Suprapubic skin (tissue), 4 donors: ENCODE measurements at regions not wholly inside any gene's neighbourhood (a gene's known extent, or its start where the extent isn't known, plus 50 kb on each side); places are given as distances from the start of the nearest gene placed in this dataset.
"Not testable (repeated sequence)": the region's sequence is repeated elsewhere in the genome, so short reads cannot be mapped to it uniquely, and the experiment has no call there.

Experiments used
- DNase-seq, 2 donors: peaks; one replicate each; pipeline ENCODE4 v3.0.0-alpha.2; 2019; ENCODE audit warnings: low spot score in 2 of 2
- H3K27ac ChIP-seq: fragments of 200-600 bp; sonication (generic); one replicate; pipeline ENCODE4 v1.5.1; 2019
- H3K27me3 ChIP-seq: fragments of 200-600 bp; sonication (generic); one replicate; pipeline ENCODE4 v1.5.1; 2019
- H3K36me3 ChIP-seq: fragments of 200-600 bp; sonication (generic); one replicate; pipeline ENCODE4 v1.5.1; 2019
- H3K4me1 ChIP-seq: fragments of 200-600 bp; sonication (generic); one replicate; pipeline ENCODE4 v1.5.1; 2019
- H3K4me3 ChIP-seq: fragments of 200-600 bp; sonication (generic); one replicate; pipeline ENCODE4 v1.5.1; 2019; ENCODE audit warnings: mild to moderate bottlenecking
- H3K9me3 ChIP-seq: fragments of 200-600 bp; sonication (generic); one replicate; pipeline ENCODE4 v1.5.1; 2019
- CTCF ChIP-seq, 2 donors: fragments of 200-600 bp in 1 of 2; fragments of 450-650 bp in 1 of 2; sonication (generic) in 1 of 2; IDR thresholded peaks; one replicate each; pipeline ENCODE4 v1.5.1; 2016 to 2019; ENCODE audit warnings: antibody characterized with exemption in 2 of 2, mild to moderate bottlenecking in 1 of 2, moderate library complexity in 1 of 2
- EP300 ChIP-seq: sonication (generic); formaldehyde crosslinking; IDR thresholded peaks from one replicate; pipeline ENCODE4 v1.6.1; 2017; ENCODE audit warnings: antibody characterized with exemption
- POLR2A ChIP-seq, 2 donors: fragments of 450-650 bp; IDR thresholded peaks; one replicate each; pipeline ENCODE4 v1.6.1; 2017; ENCODE audit warnings: antibody characterized with exemption in 2 of 2, mild to moderate bottlenecking in 2 of 2, moderate library complexity in 2 of 2
- POLR2AphosphoS5 ChIP-seq, 3 donors: sonication (generic); formaldehyde crosslinking; IDR thresholded peaks; one replicate each; pipeline ENCODE4 v1.6.1; 2017; ENCODE audit warnings: antibody characterized with exemption in 3 of 3
- WGBS: methylation state at CpG from one replicate; pipeline ENCODE4 v1.1.5; 2018; 5-methylcytosine and 5-hydroxymethylcytosine counted together

GRCh38 chr5:104327801-104328200, 765.2 kb upstream of the NUDT12 start:
- no peaks in the 10 kb centered on the region for H3K4me1 ChIP-seq
- TF ChIP-seq EP300, result no peak
- TF ChIP-seq POLR2AphosphoS5 (IDR thresholded peaks at IDR 0.05), result no peak
- no peak for TF ChIP-seq CTCF (IDR thresholded peaks at IDR 0.05)
- TF ChIP-seq POLR2A (IDR thresholded peaks at IDR 0.05), result no peak
- H3K27ac ChIP-seq, result no peak overlapping the region
- DNase-seq, result no peak
- H3K9me3 ChIP-seq, result no peaks in the 10 kb centered on the region
- WGBS, result 44% methylated on average over 1 of the region's 1 CpG
- H3K27me3 ChIP-seq, result no peaks in the 10 kb centered on the region
- H3K4me3 ChIP-seq, result no peak overlapping the region
- no peaks in the 10 kb centered on the region for H3K36me3 ChIP-seq

DNA sequence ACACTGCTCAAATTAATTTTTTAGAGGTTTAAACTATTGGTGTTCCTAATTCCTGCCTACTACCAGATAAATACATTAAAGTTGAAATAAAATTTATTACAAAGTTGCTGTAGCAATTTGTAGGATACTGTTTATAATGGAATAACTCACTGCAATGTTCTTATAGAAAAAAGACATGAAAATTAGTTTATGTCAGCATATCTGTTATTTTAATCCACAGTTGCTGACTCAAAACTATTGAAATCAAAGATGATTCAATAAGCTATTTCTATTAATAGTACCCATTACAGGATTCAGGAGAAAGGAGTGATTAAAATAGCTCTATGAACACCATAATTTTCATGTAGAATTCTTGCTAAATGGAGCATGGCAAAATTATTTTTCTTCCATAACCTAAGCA, 764.4 kb upstream of the NUDT12 start:
- no peaks in the 10 kb centered on the region for H3K9me3 ChIP-seq
- no peak overlapping the region for H3K4me3 ChIP-seq
- H3K27ac ChIP-seq, result no peak overlapping the region
- DNase-seq, result no peak
- TF ChIP-seq POLR2AphosphoS5 (IDR thresholded peaks at IDR 0.05) (no peak), EP300 (no peak), POLR2A (IDR thresholded peaks at IDR 0.05) (no peak), CTCF (IDR thresholded peaks at IDR 0.05) (no peak)
- H3K4me1 ChIP-seq, result no peaks in the 10 kb centered on the region
- no peaks in the 10 kb centered on the region for H3K27me3 ChIP-seq
- no peaks in the 10 kb centered on the region for H3K36me3 ChIP-seq

DNA sequence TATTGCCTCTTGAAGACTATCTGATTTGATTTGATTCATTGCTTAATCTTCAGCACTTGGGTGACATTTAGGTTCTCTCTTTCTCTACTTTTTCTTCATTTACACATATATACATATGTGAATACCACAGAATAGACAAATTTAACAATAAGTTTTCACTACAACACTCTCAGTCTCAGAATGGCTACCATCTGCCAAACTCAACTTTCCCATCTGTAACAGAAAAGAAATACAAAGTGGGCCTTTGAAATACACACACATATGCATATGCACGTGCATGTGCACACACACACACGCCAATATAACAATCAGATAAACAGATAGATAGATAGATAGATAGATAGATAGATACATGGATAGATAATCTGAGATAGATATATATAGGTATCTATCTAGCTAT, 762.8 kb upstream of the NUDT12 start:
- H3K27me3 ChIP-seq, result no peaks in the 10 kb centered on the region
- 92% methylated on average over 2 of the region's 2 CpGs for WGBS
- H3K4me1 ChIP-seq, result no peaks in the 10 kb centered on the region
- no peak overlapping the region for H3K4me3 ChIP-seq
- no peak overlapping the region for H3K27ac ChIP-seq
- DNase-seq, result no peak
- H3K9me3 ChIP-seq, result no peaks in the 10 kb centered on the region
- TF ChIP-seq CTCF (IDR thresholded peaks at IDR 0.05) (no peak), EP300 (no peak), POLR2A (IDR thresholded peaks at IDR 0.05) (no peak), POLR2AphosphoS5 (IDR thresholded peaks at IDR 0.05) (no peak)
- no peaks in the 10 kb centered on the region for H3K36me3 ChIP-seq

- H3K27ac ChIP-seq, H3K9me3 ChIP-seq, H3K36me3 ChIP-seq, H3K4me1 ChIP-seq, H3K4me3 ChIP-seq, H3K27me3 ChIP-seq, DNase-seq: not testable (repeated sequence)
Measured at GRCh38 chr5:104316676-104317075, 754.1 kb upstream of the NUDT12 start.

DNA sequence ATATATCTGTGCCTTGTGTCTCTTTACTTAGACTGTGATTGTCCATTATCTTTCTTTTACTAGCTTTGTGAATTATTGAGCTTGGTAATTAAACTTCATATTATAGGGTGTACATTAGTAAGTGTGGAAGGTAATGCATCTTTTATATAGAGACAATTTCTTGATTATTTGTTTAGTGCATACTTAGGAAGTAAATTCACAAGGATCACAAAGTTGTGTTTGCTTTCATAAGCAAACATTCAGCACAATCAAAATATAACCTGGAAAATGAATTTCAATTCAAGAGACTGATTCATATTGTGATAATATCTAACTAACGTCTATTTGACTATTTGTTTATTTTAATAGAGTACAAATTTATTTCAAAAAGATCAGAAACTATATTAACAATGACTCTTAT, 749.9 kb upstream of the NUDT12 start:
- Histone ChIP-seq H3K27ac (no peak overlapping the region), H3K9me3 (peaks cover 2% of the 10 kb centered on the region), H3K27me3 (no peaks in the 10 kb centered on the region), H3K4me1 (no peaks in the 10 kb centered on the region), H3K36me3 (no peaks in the 10 kb centered on the region), H3K4me3 (no peak overlapping the region)
- 41% methylated on average over 1 of the region's 1 CpG for WGBS
- DNase-seq, result no peak
- TF ChIP-seq POLR2A (IDR thresholded peaks at IDR 0.05), result no peak
- TF ChIP-seq POLR2AphosphoS5 (IDR thresholded peaks at IDR 0.05), result no peak
- no peak for TF ChIP-seq CTCF (IDR thresholded peaks at IDR 0.05)
- no peak for TF ChIP-seq EP300

DNA sequence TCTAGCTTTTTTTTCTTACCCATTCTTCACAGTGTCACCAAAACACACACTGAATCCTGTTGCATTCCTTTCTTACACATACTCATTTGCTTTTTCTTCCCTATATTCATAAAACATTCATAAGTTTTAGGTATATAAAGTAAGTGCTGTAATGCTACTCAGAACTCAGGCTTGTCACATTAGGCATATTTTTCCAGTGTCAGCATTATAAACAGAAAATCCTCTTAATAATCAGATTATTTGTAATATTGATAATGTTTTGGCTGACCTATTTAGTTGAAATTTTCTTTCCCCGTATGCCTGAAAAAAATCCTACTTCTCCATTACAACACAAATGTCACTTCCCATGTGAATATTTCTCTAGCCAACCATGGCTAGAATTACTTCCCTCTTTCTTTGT, 743.0 kb upstream of the NUDT12 start:
- 89% methylated on average over 1 of the region's 1 CpG for WGBS
- Histone ChIP-seq H3K9me3 (no peaks in the 10 kb centered on the region), H3K27me3 (no peaks in the 10 kb centered on the region), H3K36me3 (no peaks in the 10 kb centered on the region), H3K4me1 (no peaks in the 10 kb centered on the region), H3K4me3 (no peak overlapping the region), H3K27ac (no peak overlapping the region)
- TF ChIP-seq EP300, result no peak
- TF ChIP-seq POLR2AphosphoS5 (IDR thresholded peaks at IDR 0.05), result no peak
- TF ChIP-seq POLR2A (IDR thresholded peaks at IDR 0.05), result no peak
- TF ChIP-seq CTCF (IDR thresholded peaks at IDR 0.05), result no peak
- DNase-seq, result no peak
